Uterus (tissue), 2 donors: ENCODE measurements at regions not wholly inside any gene's neighbourhood (a gene's known extent, or its start where the extent isn't known, plus 50 kb on each side); places are given as distances from the start of the nearest gene placed in this dataset.

Experiments used
- CTCF ChIP-seq, 4 experiments: fragments of 200-600 bp in 2 of 4; fragments of 450-650 bp in 2 of 4; sonication (generic) in 2 of 4; IDR thresholded peaks; one replicate each; pipeline ENCODE4 v1.5.1; 2016 to 2019; ENCODE audit warnings: antibody characterized with exemption in 4 of 4, mild to moderate bottlenecking in 2 of 4, moderate library complexity in 1 of 4
- POLR2A ChIP-seq, 2 donors: fragments of 450-650 bp; IDR thresholded peaks; one replicate each; pipeline ENCODE4 v1.6.1; 2016; ENCODE audit warnings: antibody characterized with exemption in 2 of 2, mild to moderate bottlenecking in 1 of 2, moderate library complexity in 1 of 2

- TF ChIP-seq POLR2A (IDR thresholded peaks at IDR 0.05) (no peak), CTCF (IDR thresholded peaks at IDR 0.05) (no peak)
These were observed 194.8 kb upstream of the SEMA6A start for GRCh38 chr5:116769470-116769869.
